HG02571 (cell line): ENCODE measurements at regions not wholly inside any gene's neighbourhood (a gene's known extent, or its start where the extent isn't known, plus 50 kb on each side); places are given as distances from the start of the nearest gene placed in this dataset.

Experiments
- ATAC-seq: cut with Tn5 transposase; IDR thresholded peaks from one replicate; pipeline ENCODE4 v1.9.1; 2021; ENCODE audit warnings: mild to moderate bottlenecking, moderate library complexity; ENCODE audit not compliant: unreplicated experiment

DNA sequence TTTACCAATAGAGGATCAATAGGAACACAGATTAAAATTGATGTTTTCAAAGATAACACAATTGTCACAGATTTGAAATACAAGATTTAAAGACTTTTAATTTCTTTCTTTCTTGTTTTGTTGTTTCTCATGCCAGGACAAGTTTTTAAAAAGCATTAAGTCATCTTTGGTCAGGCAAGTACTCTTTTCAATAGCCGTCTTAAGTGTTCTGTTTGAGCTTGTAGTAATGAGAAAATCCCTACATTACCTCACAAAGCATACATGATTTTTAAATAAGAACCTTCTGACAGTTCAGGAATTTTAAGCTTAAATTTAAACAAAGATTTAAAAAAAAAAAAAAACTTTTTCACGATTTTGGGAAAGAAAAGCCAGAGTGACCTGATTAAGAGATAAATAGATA is 216.3 kb upstream of the PRR20A start:
- no peak for ATAC-seq

DNA sequence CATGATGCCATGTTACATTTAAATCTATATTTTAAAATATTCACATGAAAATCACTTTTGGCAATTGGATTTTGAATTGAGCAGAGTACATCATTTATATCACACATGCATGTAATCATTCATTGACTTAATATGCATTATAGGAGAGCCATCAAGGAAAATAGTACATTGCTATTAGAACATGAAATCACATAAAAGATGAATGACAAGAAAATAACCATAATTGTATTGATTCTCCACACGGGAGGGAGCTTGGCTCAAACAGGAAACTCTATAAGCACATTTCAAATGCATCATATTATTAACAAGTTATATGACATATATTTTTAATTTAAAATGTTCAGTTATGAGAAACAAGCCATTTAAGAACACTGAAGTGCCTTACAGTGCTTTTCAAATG is 208.6 kb upstream of the PRR20A start:
- no peak for ATAC-seq

DNA sequence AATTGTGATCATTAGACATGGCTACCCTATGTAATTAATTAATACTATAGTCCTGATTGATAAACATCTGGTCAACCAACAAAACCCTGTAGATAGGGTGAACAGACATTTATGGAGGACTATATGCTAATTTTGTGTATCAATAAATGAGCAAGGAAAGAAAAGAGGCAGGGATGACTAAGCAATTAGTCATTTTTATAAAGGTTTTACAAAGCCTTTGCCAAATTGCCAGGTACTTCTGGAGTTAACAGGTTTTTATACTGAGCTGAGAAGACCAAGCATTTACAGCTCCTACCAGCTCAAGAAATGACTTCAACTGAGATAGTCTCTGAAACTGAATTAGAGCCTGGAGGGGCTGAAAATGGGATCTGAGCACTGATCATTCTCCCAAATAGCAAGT is 186.8 kb upstream of the PRR20A start:
- no peak for ATAC-seq

DNA sequence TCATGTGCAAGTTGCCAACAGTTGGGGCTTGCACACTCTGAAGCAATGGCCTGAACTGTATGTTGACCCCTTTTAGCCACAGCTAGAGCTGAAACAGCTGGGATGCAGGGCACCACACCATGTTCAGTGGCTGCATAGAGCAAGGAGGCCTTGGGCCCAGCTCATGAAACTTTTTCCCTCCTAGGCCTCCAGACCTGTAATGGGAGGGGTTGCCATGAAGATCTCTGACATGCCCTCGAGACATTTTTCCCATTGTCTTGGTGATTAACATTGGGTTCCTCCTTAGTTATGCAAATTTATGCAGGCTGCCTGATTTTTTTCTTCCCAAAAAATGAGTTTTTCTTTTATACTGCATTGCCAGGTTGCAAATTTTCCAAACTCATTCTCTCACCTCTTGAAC is 165.1 kb upstream of the PRR20A start:
- ATAC-seq: no peak

DNA sequence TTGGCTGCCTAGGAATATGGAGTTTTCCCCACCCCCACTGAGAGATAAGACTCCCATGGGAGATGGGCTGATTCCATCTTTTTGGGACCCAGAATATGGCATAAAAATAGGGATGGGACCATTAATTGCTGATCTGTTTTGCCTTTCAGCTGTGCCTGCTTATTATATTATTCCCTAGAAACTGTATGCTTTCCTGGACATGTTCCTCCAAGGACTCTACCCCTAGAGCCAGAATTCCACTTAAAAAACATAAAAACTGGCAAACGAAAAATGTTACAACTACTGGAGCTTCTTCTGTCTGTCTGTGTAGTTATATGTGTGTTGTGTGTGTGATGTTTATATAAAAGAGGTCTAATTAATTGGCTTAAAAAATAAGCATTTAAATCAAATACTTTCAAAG is 159.9 kb upstream of the PRR20A start:
- no peak for ATAC-seq

DNA sequence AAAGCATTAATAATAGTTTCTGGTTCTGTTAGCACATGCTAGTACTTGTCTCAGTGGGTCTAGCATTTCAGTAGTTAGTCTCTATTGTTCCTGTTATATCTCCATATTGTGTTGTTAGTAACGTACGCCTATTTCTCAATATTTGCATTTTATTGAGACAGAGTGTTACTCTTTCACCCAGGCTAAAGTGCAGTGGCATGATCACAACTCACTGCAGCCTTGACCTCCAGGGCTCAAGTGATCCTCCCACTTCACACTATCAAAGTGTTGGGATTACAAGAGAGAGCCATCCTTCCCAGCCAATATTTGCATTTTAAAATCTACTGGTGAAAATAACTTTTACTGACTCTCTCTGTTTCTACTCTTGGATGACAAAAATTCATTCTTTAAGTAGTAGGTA is 154.6 kb upstream of the PRR20A start:
- no peak for ATAC-seq

DNA sequence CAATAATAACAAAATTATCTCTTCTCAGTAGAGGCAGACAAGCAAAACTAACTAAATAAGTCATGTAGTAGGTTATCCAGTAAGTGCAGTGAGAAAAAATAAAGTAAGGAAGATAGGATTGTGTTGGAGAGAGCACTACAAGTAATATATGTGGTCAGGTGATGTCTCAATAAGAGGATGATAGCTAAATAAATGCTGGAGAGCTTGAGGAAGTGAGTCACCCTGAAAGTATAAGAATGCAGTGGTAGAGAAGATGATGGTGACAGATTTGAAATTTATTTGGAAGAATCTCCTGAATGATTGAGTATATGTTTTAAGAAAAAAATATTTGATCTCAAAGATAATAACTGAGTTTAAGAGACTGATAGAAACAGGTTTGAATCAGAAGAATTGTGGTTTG is 152.2 kb upstream of the PRR20A start:
- ATAC-seq: no peak

DNA sequence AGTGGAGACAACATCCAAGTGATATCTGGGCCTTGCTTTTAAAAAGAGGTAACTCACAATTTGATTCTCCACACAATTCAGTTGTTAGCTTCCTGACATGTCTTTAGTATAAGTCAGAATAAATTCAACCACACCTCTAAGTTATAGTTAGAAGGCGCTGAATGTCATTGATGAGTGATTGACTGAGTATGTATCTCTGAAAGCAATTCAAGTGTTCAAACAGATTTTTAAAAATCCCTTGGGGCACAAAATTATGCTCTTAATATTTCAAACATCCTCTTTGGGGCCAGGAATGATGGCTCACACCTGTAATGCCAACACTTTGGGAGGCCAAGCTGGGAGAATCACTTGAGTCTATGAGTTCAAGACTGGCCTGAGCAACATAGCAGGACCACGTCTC is 137.0 kb upstream of the PRR20A start:
- no peak for ATAC-seq

DNA sequence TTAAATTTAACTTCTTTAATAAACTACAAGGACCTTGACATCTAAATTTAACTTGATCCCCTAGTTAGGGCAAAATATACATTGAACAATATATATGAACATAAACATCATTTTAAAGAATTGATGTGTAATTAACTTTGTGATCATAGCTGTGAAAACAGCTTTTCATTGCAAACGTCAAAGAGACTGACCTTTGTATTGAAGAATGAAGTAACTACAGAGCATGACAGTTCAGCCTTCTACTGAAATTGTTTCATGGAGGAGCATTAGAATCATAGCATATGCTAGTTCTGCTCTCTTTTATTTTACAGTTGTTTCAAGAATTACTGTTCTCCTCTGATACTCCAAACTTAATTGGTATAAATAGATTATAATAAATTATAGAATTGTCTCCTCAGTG is 123.4 kb upstream of the PRR20A start:
- no peak for ATAC-seq

DNA sequence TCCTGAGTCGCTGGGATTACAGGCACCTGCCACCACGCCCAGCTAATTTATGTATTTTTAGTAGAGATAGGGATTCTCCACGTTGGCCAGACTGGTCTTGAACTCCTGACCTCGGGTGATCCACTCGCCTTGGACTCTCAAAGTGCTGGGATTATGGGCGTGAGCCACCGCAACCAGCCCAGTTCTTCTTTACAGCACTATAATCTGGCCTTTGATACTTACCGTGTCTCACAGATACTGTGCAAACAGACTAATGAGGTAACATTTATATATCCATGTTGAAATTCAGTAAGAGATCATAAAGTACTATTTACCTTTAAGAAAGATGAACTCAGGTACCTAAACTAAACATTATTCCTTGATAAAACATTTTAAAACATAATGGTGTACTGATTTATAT is 121.8 kb upstream of the PRR20A start:
- ATAC-seq: no peak

DNA sequence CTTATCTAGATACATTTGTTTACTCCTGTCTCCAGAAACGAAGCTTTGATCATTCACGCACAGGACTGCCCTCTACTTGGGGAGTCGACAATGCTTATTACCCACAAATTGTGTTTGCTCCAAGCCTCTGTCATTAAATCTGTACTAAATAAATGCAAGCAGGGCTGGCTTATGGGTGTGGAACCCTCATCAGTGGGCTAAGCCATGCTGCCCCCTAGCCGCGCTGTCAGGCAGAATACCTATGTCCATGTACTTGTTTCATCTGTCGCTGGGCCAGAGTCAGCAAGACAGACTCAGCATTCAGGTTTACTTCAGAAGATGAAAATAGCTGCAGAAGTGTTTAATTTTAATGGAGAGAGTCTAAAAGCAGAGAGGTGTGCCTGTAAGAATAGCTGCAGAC is 110.0 kb upstream of the PRR20A start:
- ATAC-seq: no peak

DNA sequence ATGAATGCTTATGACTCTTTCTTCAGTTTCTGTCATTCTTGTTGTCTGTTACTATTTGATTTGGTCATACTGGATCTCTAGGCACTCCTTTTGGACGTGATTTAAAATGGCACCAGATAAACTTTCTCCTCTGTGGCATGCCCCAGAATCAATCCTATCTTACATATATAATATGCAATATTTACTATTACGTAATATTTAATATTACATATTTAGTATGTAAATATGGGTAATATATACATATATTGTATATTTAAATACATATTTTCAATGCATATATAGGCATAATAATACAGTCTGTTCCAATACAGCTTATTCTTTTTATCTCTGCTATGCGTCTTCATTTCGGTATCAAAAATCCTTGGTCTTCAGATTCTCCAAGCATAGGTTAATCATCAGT is 104.4 kb upstream of the PRR20A start:
- ATAC-seq: no peak

DNA sequence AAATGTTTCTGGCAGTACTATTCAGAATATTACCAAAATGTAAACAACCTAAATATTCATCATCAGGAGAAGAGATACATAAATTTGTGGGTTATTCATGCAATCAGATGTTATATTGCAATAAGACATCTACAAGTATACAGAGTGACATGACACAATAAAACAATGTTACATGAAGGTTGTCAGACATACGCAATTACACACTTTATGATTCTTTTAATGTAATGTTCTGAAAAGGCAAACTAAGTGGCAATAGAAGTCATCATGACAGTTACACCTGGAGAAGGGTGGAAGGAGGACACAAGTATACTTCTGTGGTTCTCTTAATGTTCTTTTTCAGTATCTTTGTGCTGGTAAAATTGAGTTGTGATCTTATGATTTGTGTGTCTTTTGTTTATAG is 95.8 kb upstream of the PRR20A start:
- no peak for ATAC-seq

DNA sequence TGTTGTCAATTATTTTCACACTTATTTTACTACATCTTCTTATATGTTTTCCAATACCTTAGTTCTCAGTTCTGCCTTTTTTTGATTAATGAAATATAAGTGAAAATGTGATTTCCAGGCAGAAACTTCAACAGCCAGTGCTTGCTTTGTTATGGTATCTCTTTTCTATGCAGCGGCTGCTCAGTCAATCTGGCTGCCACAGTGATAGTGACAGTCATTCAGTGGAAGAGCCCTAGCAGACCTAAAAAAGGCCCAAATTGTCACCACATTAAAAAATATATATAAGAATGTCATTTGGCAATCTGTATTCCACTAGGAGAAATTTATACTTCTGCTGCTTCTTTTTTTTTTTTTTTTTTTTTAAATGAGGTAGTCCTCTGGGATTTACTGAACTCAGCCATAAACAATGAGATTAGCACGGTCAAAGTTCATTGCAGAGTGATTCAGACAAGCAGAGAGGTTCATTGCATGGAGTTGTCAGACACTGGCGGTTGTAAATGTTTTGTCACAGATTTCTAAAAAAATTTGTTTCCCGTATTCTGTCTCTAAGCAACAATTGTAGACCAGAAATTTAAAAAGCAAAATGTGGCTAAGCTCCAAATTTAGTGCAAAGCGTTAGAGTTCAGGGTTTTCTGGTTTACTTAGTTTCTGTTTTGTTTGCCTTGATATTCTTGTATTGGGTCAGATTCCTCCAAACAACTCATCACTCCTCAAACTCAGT is 94.7 kb upstream of the PRR20A start:
- no peak for ATAC-seq

DNA sequence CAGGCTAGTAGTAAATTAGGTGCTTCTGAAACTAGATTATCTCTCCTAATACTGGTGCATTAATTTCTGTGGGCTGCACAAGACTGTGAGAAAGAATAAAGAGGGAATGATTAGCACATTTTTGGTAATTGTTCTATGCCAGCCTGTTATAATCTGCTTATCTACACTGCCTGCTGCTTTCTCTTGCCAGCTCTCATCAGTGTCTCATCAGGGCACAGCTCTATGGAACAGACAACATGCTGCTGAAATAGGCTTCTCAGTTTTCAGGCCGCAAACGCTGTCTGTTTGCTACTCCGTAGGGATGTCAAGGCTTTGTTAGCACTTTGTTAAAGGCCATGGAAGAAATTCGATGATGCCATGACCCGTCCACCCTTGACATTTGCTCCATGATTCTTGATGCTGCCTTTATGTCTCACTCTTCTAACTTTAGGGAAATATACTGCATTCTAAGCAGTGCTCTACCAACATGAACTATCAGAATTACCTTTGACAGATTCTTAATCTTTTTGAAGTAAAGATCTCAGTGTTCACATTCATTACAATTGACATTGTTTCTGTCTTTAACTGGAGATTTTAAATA is 84.0 kb upstream of the PRR20A start:
- ATAC-seq: no peak

DNA sequence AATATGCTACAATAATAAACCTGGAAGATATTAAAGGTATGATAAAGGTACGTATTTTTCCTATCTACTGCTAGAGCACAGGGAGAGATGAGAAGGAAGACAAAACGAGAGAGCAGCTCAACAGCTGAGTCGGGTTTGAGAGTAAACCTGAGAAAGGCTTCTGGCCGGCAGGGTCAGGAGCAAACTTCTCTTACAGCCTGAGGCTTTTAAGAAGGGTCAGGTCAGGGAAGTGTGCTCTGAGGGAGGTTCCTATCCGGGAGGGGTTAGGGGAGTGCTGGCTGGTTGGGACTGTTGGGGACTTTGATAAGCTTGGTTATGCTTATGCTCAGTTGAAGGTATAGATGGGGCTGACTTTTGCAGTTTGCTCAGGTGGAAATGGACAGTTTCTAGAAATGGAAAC is 77.7 kb upstream of the PRR20A start:
- no peak for ATAC-seq

DNA sequence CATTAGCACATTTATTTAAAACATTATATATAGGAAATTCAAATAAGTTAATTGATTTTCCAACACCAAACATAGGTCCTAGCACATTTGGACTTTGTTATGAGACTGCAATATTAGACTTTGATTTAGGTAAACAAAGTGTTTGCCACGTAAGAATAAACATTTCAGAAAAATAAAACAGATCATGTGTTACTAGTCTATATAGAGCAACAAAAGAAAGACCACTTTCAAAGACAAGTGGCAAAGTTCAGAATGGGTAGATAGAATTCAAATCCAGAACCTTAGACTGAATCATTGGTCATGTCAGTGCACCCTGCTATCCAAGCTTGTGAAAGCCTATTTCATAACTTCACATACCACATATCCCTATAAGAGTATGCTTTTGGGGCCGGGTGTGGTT is 66.7 kb upstream of the PRR20A start:
- ATAC-seq: no peak

DNA sequence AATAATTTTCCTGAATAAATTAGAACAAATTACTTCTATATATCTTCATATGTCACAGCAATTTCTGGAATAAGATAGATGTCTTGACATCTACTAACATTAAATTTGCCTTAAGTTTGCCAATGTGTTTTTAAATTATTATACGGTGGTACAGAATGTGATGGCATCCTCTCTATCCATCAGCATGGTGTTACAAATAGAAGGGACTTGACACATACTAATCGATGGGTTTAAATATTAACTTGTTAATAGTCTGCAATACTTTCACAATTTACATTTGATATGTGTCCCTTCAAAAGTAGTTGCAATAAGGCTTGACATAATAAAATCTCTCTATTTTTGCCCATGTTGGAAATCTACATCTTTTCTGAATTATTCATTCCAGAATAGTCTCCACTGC is 65.1 kb upstream of the PRR20A start:
- no peak for ATAC-seq

DNA sequence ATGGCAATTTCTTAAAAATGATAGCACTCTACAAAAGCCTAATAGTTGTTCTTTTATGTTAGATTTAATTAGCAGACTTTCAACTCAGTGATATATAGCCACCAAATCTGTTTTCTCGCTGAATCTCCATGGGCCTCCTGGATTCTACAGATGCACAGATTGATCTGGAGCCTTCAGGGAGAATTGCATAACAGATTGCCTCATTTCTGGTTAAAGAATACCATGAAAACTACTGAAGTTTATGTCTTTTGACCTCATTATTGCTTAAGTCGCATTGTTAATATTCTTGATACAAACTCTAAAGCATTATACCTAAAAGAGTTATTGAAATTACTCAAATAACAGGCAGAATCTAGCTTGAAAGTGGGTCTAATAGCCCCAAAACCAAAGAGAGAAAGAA is 53.7 kb upstream of the PRR20A start:
- ATAC-seq: no peak
